ENCODE measurements at regions not wholly inside any gene's neighbourhood (a gene's known extent, or its start where the extent isn't known, plus 50 kb on each side); places are given as distances from the start of the nearest gene placed in this dataset.

DNA sequence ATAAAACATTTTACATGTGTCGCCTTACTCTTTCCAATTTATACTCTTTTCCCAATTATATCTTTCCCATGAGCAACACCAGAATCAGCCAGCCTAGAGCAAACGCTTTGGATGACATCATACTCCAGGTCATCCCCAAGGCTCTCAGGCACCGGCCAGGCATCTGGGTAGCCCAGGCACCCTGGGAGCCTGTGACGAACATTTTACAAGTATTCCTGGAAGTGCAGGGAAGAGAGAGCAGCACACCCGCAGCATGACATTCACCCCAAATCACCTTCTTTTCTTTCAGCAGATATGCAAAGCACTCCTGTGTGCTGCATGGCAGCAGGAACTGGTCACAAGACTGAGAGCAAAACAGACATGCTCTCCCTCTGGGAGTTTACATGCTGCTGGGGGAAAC is 75.7 kb upstream of the SMIM23 start:
- no peaks in the 10 kb centered on the region for H3K9me1 ChIP-seq (ENCODE audit: insufficient read depth, low read length)
- no peak overlapping the region for H2AK5ac ChIP-seq (ENCODE audit: low read depth, low read length)
- no peak overlapping the region for H3K4ac ChIP-seq (ENCODE audit: low read depth, low read length)
- no peak overlapping the region for H3K27ac ChIP-seq (ENCODE audit: insufficient read depth, low read length)
- no peaks in the 10 kb centered on the region for H3K4me1 ChIP-seq (ENCODE audit: control insufficient read depth, insufficient read depth, low read length)
- no peak overlapping the region for H2BK5ac ChIP-seq (ENCODE audit: low read depth, low read length, poor library complexity, severe bottlenecking)
- H2BK120ac ChIP-seq (ENCODE audit: low read depth, low read length): no peak overlapping the region
- no peak overlapping the region for H3K56ac ChIP-seq (ENCODE audit: extremely low read depth, insufficient read depth, low read length)
- no peak overlapping the region for H2BK15ac ChIP-seq (ENCODE audit: low read depth, low read length)
- H4K20me1 ChIP-seq (ENCODE audit: insufficient read depth, low read length): no peaks in the 10 kb centered on the region; the same call in 1 of the 2 replicates
- no peaks in the 10 kb centered on the region for H3K36me3 ChIP-seq (ENCODE audit: control insufficient read depth, insufficient read depth, low read length)
- no peak for DNase-seq
- no peak overlapping the region for H3K4me3 ChIP-seq (ENCODE audit: insufficient read depth, low read depth, low read length)
- no peak overlapping the region for H2BK20ac ChIP-seq (ENCODE audit: low read depth, low read length)
- no peak overlapping the region for H3K4me2 ChIP-seq (ENCODE audit: low read depth, low read length)
- no peaks in the 10 kb centered on the region for H3K79me1 ChIP-seq (ENCODE audit: low read depth in 1 of 2, low read length in 2 of 2)
- POLR2A ChIA-PET (ENCODE audit: unreplicated experiment): no interaction called here
- no peak overlapping the region for H4K91ac ChIP-seq (ENCODE audit: insufficient read depth, low read depth, low read length)
- no peaks in the 10 kb centered on the region; the same call in 1 of the 2 replicates for H3K9me3 ChIP-seq (ENCODE audit: control insufficient read depth, insufficient read depth, low read length)
- no peak for ATAC-seq (ENCODE audit: low read depth)
- no peak overlapping the region for H3K18ac ChIP-seq (ENCODE audit: low read depth, low read length)
- no CpG with 5 or more reads among the region's 5 CpGs for WGBS, 2 experiments (ENCODE audit: extremely low coverage in 2 of 2, insufficient read length in 1 of 2)
- BruUV-seq (replicated peaks): no TSS peak
- in situ Hi-C loops (cut with MboI; ENCODE audit: low sequenced_read_pairs): no loop called here
- no peak overlapping the region for H3K9ac ChIP-seq (ENCODE audit: low read depth, low read length)
- dilution Hi-C loops (cut with HindIII; ENCODE audit: low sequenced_read_pairs, unreplicated experiment): no loop called here
- TF ChIP-seq RCOR1 (IDR thresholded peaks at IDR 0.05; ENCODE audit: insufficient replicate concordance, low read length): no peak
- TF ChIP-seq CEBPB (IDR thresholded peaks at IDR 0.05; ENCODE audit: low read depth, low read length): no peak
- TF ChIP-seq RAD21 (IDR thresholded peaks at IDR 0.05; ENCODE audit: low read length): no peak
- TF ChIP-seq MAFK (IDR thresholded peaks at IDR 0.05; ENCODE audit: low read depth, low read length): no peak
- TF ChIP-seq, protein P1, sequence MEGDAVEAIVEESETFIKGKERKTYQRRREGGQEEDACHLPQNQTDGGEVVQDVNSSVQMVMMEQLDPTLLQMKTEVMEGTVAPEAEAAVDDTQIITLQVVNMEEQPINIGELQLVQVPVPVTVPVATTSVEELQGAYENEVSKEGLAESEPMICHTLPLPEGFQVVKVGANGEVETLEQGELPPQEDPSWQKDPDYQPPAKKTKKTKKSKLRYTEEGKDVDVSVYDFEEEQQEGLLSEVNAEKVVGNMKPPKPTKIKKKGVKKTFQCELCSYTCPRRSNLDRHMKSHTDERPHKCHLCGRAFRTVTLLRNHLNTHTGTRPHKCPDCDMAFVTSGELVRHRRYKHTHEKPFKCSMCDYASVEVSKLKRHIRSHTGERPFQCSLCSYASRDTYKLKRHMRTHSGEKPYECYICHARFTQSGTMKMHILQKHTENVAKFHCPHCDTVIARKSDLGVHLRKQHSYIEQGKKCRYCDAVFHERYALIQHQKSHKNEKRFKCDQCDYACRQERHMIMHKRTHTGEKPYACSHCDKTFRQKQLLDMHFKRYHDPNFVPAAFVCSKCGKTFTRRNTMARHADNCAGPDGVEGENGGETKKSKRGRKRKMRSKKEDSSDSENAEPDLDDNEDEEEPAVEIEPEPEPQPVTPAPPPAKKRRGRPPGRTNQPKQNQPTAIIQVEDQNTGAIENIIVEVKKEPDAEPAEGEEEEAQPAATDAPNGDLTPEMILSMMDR (conservative IDR thresholded peaks at IDR 0.05; ENCODE audit: low read depth, low read length): no peak
- no peak for TF ChIP-seq FOS (IDR thresholded peaks at IDR 0.05; ENCODE audit: low read depth, low read length)
- TF ChIP-seq BHLHE40 (IDR thresholded peaks at IDR 0.05; ENCODE audit: low read depth, low read length): no peak
- no peak for TF ChIP-seq CHD1 (IDR thresholded peaks at IDR 0.05; ENCODE audit: low read depth, low read length)
- TF ChIP-seq, protein P2, sequence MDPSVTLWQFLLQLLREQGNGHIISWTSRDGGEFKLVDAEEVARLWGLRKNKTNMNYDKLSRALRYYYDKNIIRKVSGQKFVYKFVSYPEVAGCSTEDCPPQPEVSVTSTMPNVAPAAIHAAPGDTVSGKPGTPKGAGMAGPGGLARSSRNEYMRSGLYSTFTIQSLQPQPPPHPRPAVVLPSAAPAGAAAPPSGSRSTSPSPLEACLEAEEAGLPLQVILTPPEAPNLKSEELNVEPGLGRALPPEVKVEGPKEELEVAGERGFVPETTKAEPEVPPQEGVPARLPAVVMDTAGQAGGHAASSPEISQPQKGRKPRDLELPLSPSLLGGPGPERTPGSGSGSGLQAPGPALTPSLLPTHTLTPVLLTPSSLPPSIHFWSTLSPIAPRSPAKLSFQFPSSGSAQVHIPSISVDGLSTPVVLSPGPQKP (IDR thresholded peaks at IDR 0.05; ENCODE audit: borderline replicate concordance, low read depth, low read length): no peak
- no peak for TF ChIP-seq NFE2L2 (IDR thresholded peaks at IDR 0.05; ENCODE audit: low read depth, low read length)
- no peak overlapping the region for H2AK9ac ChIP-seq (replicated peaks; ENCODE audit: low read depth, low read length, poor library complexity)
- H3K23ac ChIP-seq (ENCODE audit: low read depth, low read length): no peak overlapping the region
- H3K14ac ChIP-seq (replicated peaks; ENCODE audit: low read depth, low read length): no peak overlapping the region
- H3K27me3 ChIP-seq (ENCODE audit: control insufficient read depth, insufficient read depth, low read length): peaks cover 24% of the 10 kb centered on the region
- H4K8ac ChIP-seq (ENCODE audit: low read depth in 2 of 2, low read length in 2 of 2): no peak overlapping the region
- intact Hi-C loops (cut with micrococcal nuclease): no loop called here
- CTCF ChIA-PET: no interaction called here
- no peak overlapping the region for H4K5ac ChIP-seq (ENCODE audit: low read depth, low read length)
- no peak overlapping the region for H2AFZ ChIP-seq (replicated peaks; ENCODE audit: low read length, poor library complexity)
